ENCODE measurements at regions not wholly inside any gene's neighbourhood (a gene's known extent, or its start where the extent isn't known, plus 50 kb on each side); places are given as distances from the start of the nearest gene placed in this dataset.
"Not testable (repeated sequence)": the region's sequence is repeated elsewhere in the genome, so short reads cannot be mapped to it uniquely, and the experiment has no call there.

- FAIRE-seq (no peak), DNase-seq (ENCODE audit: insufficient read length) (no peak)
- TF ChIP-seq POLR2AphosphoS5 (IDR thresholded peaks at IDR 0.05; ENCODE audit: low read depth, low read length): no peak
- TF ChIP-seq POLR2A (IDR thresholded peaks at IDR 0.05; ENCODE audit: low read depth, low read length): no peak
- no peak for TF ChIP-seq TAF1 (IDR thresholded peaks at IDR 0.05; ENCODE audit: borderline replicate concordance, low read depth, low read length)
Observed at GRCh38 chr14:82811246-82811645, 1277.6 kb upstream of the SEL1L start.

GRCh38 chr14:82814339-82814738 lies 1280.7 kb upstream of the SEL1L start:
- FAIRE-seq; DNase-seq (ENCODE audit: insufficient read length): not testable (repeated sequence)

- no peak for DNase-seq (ENCODE audit: insufficient read length)
- no peak for FAIRE-seq
- TF ChIP-seq POLR2A (IDR thresholded peaks at IDR 0.05; ENCODE audit: low read depth, low read length): no peak
- no peak for TF ChIP-seq TAF1 (IDR thresholded peaks at IDR 0.05; ENCODE audit: borderline replicate concordance, low read depth, low read length)
- TF ChIP-seq POLR2AphosphoS5 (IDR thresholded peaks at IDR 0.05; ENCODE audit: low read depth, low read length): no peak
Observed at GRCh38 chr14:82830596-82830995, 1296.9 kb upstream of the SEL1L start.

- no peak for DNase-seq (ENCODE audit: insufficient read length)
Observed at GRCh38 chr14:82836256-82836950, 1302.8 kb upstream of the SEL1L start.

GRCh38 chr14:82837611-82838140 lies 1304.0 kb upstream of the SEL1L start:
- no peak for DNase-seq (ENCODE audit: insufficient read length)
- FAIRE-seq: no peak
- TF ChIP-seq POLR2A (IDR thresholded peaks at IDR 0.05; ENCODE audit: low read depth, low read length): no peak
- TF ChIP-seq POLR2AphosphoS5 (IDR thresholded peaks at IDR 0.05; ENCODE audit: low read depth, low read length): no peak
- no peak for TF ChIP-seq TAF1 (IDR thresholded peaks at IDR 0.05; ENCODE audit: borderline replicate concordance, low read depth, low read length)

More at GRCh38 chr14:82836256-82836950, 1302.8 kb upstream of the SEL1L start:
- TF ChIP-seq POLR2AphosphoS5 (IDR thresholded peaks at IDR 0.05; ENCODE audit: low read depth, low read length) (no peak), TAF1 (IDR thresholded peaks at IDR 0.05; ENCODE audit: borderline replicate concordance, low read depth, low read length) (no peak), POLR2A (IDR thresholded peaks at IDR 0.05; ENCODE audit: low read depth, low read length) (no peak)
- FAIRE-seq: no peak

GRCh38 chr14:82850576-82850975 lies 1316.9 kb upstream of the SEL1L start:
- no peak for TF ChIP-seq POLR2AphosphoS5 (IDR thresholded peaks at IDR 0.05; ENCODE audit: low read depth, low read length)
- no peak for TF ChIP-seq POLR2A (IDR thresholded peaks at IDR 0.05; ENCODE audit: low read depth, low read length)
- no peak for TF ChIP-seq TAF1 (IDR thresholded peaks at IDR 0.05; ENCODE audit: borderline replicate concordance, low read depth, low read length)
- DNase-seq (ENCODE audit: insufficient read length) (no peak), FAIRE-seq (no peak)

GRCh38 chr14:82854131-82854530 lies 1320.5 kb upstream of the SEL1L start:
- DNase-seq (ENCODE audit: insufficient read length): no peak
- no peak for FAIRE-seq
- TF ChIP-seq TAF1 (IDR thresholded peaks at IDR 0.05; ENCODE audit: borderline replicate concordance, low read depth, low read length): no peak
- TF ChIP-seq POLR2A (IDR thresholded peaks at IDR 0.05; ENCODE audit: low read depth, low read length): no peak
- TF ChIP-seq POLR2AphosphoS5 (IDR thresholded peaks at IDR 0.05; ENCODE audit: low read depth, low read length): no peak

- DNase-seq (ENCODE audit: insufficient read length) (no peak), FAIRE-seq (no peak)
- TF ChIP-seq POLR2A (IDR thresholded peaks at IDR 0.05; ENCODE audit: low read depth, low read length): no peak
- TF ChIP-seq POLR2AphosphoS5 (IDR thresholded peaks at IDR 0.05; ENCODE audit: low read depth, low read length): no peak
- TF ChIP-seq TAF1 (IDR thresholded peaks at IDR 0.05; ENCODE audit: borderline replicate concordance, low read depth, low read length): no peak
Observed at GRCh38 chr14:82854901-82855300, 1321.2 kb upstream of the SEL1L start.

GRCh38 chr14:82855912-82856391 lies 1322.3 kb upstream of the SEL1L start:
- DNase-seq (ENCODE audit: insufficient read length): no peak
- FAIRE-seq: no peak

GRCh38 chr14:82861313-82861712 lies 1327.7 kb upstream of the SEL1L start:
- FAIRE-seq (no peak), DNase-seq (ENCODE audit: insufficient read length) (no peak)
- TF ChIP-seq POLR2A (IDR thresholded peaks at IDR 0.05; ENCODE audit: low read depth, low read length) (no peak), POLR2AphosphoS5 (IDR thresholded peaks at IDR 0.05; ENCODE audit: low read depth, low read length) (no peak), TAF1 (IDR thresholded peaks at IDR 0.05; ENCODE audit: borderline replicate concordance, low read depth, low read length) (no peak)

More at GRCh38 chr14:82855912-82856391, 1322.3 kb upstream of the SEL1L start:
- TF ChIP-seq POLR2A (IDR thresholded peaks at IDR 0.05; ENCODE audit: low read depth, low read length): no peak
- no peak for TF ChIP-seq POLR2AphosphoS5 (IDR thresholded peaks at IDR 0.05; ENCODE audit: low read depth, low read length)
- no peak for TF ChIP-seq TAF1 (IDR thresholded peaks at IDR 0.05; ENCODE audit: borderline replicate concordance, low read depth, low read length)

- DNase-seq (ENCODE audit: insufficient read length) (no peak), FAIRE-seq (no peak)
- no peak for TF ChIP-seq POLR2AphosphoS5 (IDR thresholded peaks at IDR 0.05; ENCODE audit: low read depth, low read length)
- no peak for TF ChIP-seq POLR2A (IDR thresholded peaks at IDR 0.05; ENCODE audit: low read depth, low read length)
- TF ChIP-seq TAF1 (IDR thresholded peaks at IDR 0.05; ENCODE audit: borderline replicate concordance, low read depth, low read length): no peak
Observed at GRCh38 chr14:82872494-82872893, 1338.8 kb upstream of the SEL1L start.

GRCh38 chr14:82878951-82879350 lies 1345.3 kb upstream of the SEL1L start:
- FAIRE-seq: no peak
- no peak for DNase-seq (ENCODE audit: insufficient read length)
- TF ChIP-seq POLR2AphosphoS5 (IDR thresholded peaks at IDR 0.05; ENCODE audit: low read depth, low read length) (no peak), POLR2A (IDR thresholded peaks at IDR 0.05; ENCODE audit: low read depth, low read length) (no peak), TAF1 (IDR thresholded peaks at IDR 0.05; ENCODE audit: borderline replicate concordance, low read depth, low read length) (no peak)
